GM21619 (cell line): ENCODE measurements at regions not wholly inside any gene's neighbourhood (a gene's known extent, or its start where the extent isn't known, plus 50 kb on each side); places are given as distances from the start of the nearest gene placed in this dataset.
"Not testable (repeated sequence)": the region's sequence is repeated elsewhere in the genome, so short reads cannot be mapped to it uniquely, and the experiment has no call there.

Experiments used
- ATAC-seq: cut with Tn5 transposase; IDR thresholded peaks from one replicate; pipeline ENCODE4 v1.9.1; 2021; ENCODE audit not compliant: unreplicated experiment

DNA sequence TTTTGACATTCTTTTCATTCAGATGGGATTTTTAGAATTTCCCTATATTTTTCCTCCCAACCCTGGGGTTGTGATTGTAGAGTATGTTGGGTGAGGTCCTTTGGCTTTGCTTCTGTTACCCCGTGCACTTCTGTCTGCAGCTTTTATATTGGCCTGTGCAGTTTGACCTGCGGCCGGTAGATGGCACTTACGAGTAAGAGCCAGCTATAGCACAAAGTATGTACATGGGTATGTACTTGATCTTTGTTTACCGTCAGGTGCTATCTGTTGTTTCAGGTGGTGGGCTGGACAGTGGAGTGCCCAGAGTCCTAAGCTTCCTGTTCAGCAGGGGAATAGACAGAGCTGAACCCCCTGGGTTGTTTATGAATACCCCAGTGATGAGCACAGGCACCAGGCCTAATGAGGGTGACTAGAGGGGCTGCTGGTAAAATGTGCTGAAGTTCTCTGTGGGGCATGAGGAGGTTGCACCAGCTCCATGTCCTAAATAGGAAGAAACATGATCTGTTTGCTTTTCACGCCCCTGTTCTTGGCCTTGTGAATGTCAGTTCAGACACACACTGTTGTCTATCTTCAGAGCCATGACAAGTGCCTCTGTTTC is 58.9 kb upstream of the THUMPD2 start:
- ATAC-seq: peak; percentile 94

DNA sequence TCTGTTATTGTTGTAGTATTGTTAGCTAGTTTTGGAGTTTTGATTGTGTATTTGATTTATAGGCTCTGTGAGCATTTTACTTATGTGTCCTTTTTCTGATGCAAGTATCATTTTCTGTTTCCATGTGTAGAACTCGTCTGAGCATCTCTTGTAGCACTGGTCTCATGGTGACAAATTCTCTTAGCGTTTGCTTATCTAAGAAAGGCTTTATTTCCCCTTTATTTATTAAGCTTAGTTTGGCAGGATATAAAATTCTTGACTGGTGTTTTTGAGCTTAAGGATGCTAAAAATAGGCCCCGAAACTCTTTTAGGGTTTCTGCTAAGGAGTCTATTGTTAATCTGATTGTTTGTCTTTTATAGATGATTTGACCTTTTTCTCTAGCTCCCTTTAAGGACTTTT is 57.6 kb upstream of the THUMPD2 start:
- no peak for ATAC-seq

DNA sequence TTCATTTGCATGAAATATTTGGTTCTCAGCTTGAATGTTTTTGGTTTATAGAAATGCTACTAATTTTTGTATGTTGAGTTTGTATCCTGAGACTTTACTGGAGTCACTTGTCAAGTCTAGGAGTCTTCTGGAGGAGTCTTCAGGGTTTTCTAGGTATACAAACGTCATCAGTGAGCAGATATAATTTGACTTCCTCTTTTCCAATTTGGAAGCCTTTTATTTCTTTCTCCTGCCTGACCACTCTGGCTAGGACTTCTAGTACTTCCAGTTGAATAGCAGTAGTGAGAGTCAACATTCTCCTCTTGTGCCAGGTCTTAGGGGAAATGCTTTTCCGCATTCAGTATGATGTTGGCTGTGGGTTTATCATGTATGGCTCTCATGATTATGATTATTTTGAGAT is 55.4 kb upstream of the THUMPD2 start:
- ATAC-seq: no peak

DNA sequence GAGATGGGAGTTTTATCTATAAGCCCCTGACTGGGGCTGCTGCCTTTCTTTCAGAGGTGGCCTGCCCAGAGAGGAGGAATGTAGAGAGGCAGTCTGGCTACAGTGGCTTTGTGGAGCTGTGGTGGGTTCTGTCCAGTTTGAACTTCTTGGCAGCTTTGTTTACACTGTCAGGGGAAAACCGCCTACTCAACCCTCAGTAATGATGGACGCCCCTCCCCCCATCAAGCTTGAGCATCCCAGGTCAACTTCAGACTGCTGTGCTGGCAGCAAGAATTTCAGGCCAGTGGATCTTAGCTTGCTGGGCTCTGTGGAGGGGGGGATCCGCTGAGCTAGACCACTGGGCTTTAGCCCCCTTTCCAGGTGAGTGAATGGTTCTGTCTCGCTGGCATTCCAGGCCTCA is 51.6 kb upstream of the THUMPD2 start:
- ATAC-seq: not testable (repeated sequence)
